Hepatic stellate cell (primary cell): ENCODE measurements at regions not wholly inside any gene's neighbourhood (a gene's known extent, or its start where the extent isn't known, plus 50 kb on each side); places are given as distances from the start of the nearest gene placed in this dataset.

Experiments used
- DNase-seq: peaks from one replicate; pipeline ENCODE4 v3.0.0; 2011; ENCODE audit warnings: low spot score

DNA sequence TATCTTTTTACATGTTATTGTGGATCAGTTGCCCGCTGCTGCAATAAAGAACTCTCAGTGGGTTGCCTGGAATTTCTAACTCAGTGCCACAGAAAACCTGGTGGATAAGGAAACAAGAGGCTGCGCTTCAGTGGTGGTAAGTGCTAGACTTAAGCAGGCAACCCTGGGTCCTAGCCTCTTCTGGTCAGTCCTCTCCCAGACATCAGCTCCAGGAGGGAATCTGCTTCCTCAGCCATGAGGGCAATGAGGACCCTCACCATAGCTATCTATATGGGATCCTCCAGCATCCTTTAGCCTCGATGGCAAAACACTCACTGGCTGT is 490.7 kb upstream of the SULF2 start:
- DNase-seq = no peak

- DNase-seq = no peak
These were observed 490.2 kb upstream of the SULF2 start for GRCh38 chr20:48275286-48276020.

DNA sequence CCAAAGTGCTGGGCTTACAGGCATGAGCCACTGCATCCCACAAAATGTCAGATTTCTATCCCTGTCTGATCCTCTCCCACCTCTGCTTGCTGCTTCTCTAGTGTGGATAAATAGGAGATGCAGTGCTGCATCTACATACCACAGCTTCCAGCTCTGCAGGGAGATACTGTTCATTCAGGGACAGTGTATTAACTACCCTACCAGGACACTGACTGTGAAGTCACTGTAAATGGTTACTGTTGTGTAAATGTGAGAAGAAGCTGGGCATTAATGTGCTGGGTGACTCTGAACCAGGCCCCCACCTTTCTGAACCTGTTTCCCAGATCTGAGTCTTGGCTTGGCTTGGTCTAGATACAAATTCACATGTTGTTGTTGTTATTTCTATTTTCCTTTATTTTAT is 488.6 kb upstream of the SULF2 start:
- DNase-seq = no peak

DNA sequence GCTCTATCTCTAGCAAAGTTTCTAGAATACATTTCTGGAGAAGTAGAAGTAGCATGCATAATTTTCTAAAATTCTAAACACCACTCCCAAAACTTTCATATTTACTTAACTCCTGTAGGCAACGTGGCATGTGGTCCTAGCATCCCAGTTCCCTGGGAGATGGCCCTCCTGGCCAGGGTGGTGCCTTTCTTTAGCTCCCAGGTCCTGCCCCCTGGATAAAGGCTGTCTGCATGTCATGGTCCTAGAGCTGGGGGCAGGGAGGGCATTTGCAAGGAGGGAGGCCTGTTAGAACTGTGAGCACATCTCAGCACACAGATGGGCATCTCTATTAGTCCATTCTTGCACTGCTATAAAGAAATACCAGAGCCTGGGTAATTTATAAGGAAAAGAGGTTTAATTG is 485.6 kb upstream of the SULF2 start:
- DNase-seq = no peak

DNA sequence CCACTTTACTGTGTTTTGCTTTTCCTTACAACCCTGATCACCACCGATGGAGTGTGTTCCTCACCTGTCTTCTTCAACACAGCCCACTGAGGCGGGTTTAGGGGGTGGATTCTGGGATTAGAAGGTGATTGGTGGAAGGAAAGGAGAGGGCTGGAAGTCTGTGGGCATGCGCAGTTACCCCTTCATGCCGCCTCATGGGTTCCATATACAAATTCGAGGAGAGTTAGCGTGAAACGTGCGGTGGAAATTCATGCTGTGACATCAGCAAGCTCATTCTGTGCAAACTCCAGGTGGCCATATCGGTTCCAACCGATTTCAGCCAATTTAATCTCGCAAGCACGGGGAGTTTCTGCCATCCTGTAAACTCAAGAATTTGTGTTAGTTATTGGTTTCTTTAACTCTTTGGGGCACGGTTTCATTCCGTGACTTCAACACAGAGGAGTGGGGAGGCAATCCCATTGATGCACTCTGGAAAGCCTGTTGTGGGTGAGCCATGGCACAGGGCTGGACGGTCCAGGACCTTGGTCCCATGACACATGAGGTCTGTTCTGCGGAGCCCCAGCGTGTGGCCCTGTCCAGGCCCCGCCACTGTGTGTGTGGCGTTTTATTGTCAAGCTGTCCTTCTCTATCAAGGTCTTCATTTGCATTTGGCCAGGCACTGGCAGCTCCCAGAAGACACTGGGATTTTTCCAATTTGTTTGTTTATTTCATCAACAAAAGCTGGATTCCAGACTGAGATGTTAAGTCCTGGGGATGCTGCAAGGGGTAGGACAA is 482.8 kb upstream of the SULF2 start:
- no peak for DNase-seq

GRCh38 chr20:48266571-48266970 is 481.3 kb upstream of the SULF2 start:
- no peak for DNase-seq

- DNase-seq = no peak
These were observed 480.5 kb upstream of the SULF2 start for GRCh38 chr20:48265791-48266190.

DNA sequence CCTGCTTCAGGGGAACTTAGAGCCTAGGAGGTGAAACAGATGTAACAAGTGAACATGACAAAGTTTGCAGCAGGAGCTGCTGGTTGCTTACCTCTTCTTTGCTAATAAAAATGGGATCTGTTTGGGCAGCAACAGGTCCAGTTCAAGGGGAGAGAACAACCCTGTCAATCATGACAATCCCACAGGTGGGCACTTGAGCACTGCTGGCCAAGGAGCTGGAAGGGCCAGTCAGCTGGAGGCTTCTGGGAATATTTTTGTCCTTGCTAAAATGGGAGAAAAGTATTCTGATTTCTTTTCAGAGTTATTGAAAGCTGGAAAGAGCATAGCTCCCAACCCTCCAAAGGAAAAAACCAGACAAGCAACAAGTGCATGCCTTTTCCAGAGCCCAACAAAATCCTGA is 477.7 kb upstream of the SULF2 start:
- no peak for DNase-seq

DNA sequence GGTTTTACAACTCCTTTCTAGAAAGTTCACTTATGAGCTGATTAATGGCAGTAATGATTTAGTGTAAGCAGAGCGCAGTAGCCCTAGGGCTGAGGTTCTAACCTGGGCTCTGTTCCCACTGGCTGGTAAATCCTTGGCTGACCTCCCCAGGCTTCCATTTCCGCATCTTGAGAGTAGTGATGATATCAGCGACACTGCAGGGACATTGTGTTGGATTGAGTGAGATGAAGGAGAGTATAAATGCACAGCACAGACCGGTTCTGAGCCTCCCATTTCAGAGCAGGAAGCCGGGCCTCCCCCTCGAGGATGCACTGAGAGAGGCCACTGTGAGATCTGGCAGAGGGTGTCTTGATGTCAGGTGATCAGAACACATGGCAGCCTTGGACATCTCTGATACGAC is 477.2 kb upstream of the SULF2 start:
- no peak for DNase-seq

GRCh38 chr20:48261398-48261910 is 476.2 kb upstream of the SULF2 start:
- DNase-seq = no peak

- no peak for DNase-seq
These were observed 475.0 kb upstream of the SULF2 start for GRCh38 chr20:48260129-48260756.

GRCh38 chr20:48259456-48259855 is 474.2 kb upstream of the SULF2 start:
- no peak for DNase-seq

- DNase-seq = no peak
These were observed 472.6 kb upstream of the SULF2 start for GRCh38 chr20:48257833-48258232.

- no peak for DNase-seq
These were observed 462.7 kb upstream of the SULF2 start for GRCh38 chr20:48247961-48248360.

- no peak for DNase-seq
These were observed 460.9 kb upstream of the SULF2 start for GRCh38 chr20:48246061-48246790.

DNA sequence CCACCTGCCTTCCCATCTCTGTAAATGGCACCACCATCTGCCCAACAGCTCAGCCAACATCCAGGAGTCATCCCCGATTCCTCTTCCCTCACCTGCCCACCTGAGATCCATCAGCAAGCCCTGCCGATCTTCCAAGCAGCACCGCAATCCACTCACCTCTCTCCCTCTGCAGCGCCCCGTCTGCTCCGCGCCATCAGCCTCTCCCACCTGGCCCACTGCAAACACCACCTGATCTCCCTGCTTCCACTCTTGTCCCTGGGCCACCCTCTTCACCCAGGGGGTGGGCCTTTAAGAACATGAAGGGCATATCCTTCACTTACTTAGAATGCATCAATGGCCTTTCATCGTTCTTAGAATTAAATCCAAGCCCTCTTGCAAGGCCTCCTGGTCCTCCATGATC is 457.3 kb upstream of the SULF2 start:
- DNase-seq = no peak

GRCh38 chr20:48241482-48241881 is 456.2 kb upstream of the SULF2 start:
- DNase-seq = no peak

GRCh38 chr20:48238781-48239180 is 453.5 kb upstream of the SULF2 start:
- DNase-seq = no peak

DNA sequence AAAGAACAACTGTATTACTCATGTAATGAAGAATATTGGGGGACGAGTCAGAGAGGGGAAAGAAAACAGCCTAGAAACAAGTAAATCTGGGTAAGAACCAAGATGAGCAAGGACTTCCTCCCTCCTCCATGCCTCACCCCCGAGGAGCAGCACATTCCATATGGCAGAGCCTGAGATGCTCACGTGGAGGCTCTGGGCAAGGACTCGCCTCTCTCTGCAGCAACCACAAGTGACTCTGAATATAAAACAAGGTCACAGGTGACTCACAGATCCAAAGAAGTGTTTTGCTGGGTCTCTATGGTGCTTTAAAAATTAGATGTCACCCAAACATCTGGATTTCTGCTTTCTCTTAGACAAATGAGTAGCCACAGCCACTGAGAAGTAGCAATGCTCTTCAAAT is 453.0 kb upstream of the SULF2 start:
- no peak for DNase-seq

- no peak for DNase-seq
These were observed 451.0 kb upstream of the SULF2 start for GRCh38 chr20:48236000-48236970.

- no peak for DNase-seq
These were observed 449.7 kb upstream of the SULF2 start for GRCh38 chr20:48234951-48235350.
